GM21526 (cell line): ENCODE measurements at regions not wholly inside any gene's neighbourhood (a gene's known extent, or its start where the extent isn't known, plus 50 kb on each side); places are given as distances from the start of the nearest gene placed in this dataset.
A peak's percentile ranks its signal among the peaks of the same experiment; 100 is the strongest.
"Not testable (repeated sequence)": the region's sequence is repeated elsewhere in the genome, so short reads cannot be mapped to it uniquely, and the experiment has no call there.

Experiments used
- ATAC-seq: cut with Tn5 transposase; IDR thresholded peaks from one replicate; pipeline ENCODE4 v1.9.1; 2021; ENCODE audit warnings: moderate library complexity; ENCODE audit not compliant: unreplicated experiment, low FRiP score

DNA sequence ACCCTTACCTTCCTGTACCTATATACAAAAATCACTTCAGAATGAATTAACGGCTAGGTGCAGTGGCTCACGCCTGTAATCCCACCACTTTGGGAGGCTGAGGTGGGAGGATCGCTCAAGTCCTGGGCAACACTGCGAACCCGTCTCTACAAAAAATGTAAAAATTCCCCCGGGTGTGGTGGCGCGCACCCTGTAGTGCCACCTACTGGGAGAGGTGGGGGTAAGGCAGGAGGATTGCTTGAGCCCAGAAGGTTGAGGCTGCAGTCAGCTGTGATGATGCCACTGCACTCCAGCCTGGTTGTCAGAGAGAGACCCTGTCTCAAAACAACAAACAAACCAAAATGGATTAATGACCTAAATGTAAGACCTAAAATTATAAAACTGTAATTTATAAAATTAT lies 307.6 kb downstream of the SPATA31A1 start:
- ATAC-seq = peak; percentile 47

DNA sequence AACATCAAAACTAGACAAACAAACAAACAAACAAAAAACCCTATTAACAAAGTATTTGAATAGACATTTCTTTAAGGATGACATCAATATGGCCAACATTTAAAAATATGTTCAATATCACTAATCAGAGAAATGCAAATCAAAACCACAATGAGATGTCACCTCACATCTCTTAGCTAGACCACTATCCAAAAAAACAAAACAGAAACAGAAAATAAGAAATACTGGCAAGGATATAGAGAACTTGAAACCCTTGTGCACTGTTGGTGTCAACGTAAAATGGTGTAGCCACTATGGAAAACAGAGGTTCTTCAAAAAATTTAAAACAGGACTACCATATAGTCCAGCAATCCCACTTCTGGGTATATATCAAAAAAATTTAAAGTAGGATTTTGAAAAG lies 308.2 kb downstream of the SPATA31A1 start:
- ATAC-seq = peak; percentile 70

DNA sequence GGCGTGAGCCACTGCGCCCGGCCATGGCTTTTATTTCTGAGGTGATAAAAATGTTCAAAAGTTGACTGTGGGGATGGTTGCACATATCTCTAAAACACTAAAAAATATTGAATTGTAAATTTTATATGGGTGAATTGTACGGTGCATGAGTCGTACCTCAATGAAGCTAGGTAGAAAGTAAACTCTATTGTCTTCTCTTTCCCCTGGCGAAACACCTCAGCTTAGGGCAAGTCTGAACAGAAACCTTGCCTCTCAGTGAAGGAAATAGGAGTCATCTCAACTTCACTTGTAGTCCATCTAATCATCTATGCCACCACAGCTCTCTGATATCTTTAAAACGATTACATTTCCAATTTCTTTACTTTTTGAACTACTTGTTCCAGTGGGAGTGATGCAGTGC lies 309.6 kb downstream of the SPATA31A1 start:
- not testable (repeated sequence) for ATAC-seq

DNA sequence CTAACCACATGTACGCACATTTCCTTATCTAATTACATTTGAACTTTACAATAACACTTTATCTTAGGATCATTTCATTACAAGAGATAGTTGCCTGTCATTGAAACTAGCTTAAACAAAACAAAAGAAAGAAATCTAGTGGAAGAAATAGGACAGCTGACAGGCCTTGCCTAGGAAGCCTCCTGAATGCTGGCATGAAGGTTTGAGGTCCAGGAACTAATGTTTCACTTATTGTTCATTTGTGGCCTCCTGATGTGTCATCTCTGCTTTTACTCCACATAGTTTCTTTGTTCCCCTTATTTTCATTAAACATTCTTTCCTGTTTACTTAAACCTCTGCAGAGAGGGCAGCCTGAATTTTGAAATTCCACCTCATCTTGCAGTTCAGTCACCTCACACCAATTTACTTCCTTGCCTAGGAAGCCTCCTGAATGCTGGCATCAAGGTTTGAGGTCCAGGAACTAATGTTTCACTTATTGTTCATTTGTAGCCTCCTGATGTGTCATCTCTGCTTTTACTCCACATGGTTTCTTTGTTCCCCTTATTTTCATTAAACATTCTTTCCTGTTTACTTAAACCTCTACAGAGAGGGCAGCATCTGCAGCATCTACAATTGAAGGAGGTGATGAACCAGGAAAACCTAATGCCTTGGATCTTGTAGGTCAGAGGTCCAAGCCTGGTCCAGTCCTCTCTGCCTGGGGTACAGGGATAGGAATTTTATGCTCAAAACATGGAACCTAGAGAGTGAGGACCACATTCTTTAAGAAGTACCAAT lies 319.2 kb downstream of the SPATA31A1 start:
- ATAC-seq = not testable (repeated sequence)

DNA sequence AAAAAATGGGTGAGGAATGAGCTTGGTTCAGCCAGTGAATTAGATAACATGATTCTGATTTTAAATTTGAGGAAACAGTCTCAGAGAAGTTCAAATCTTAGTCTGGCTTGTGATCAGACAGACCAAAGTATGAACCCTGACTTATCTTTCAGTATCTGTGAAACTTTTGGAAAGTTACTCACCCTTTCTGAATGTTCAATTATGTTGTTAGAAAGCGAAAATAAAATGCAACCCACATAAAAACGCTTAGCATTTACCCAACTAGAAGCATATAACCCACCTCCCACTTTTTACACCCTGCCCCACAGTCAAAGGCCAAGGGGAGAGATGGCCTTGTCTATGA lies 319.7 kb downstream of the SPATA31A1 start:
- not testable (repeated sequence) for ATAC-seq

DNA sequence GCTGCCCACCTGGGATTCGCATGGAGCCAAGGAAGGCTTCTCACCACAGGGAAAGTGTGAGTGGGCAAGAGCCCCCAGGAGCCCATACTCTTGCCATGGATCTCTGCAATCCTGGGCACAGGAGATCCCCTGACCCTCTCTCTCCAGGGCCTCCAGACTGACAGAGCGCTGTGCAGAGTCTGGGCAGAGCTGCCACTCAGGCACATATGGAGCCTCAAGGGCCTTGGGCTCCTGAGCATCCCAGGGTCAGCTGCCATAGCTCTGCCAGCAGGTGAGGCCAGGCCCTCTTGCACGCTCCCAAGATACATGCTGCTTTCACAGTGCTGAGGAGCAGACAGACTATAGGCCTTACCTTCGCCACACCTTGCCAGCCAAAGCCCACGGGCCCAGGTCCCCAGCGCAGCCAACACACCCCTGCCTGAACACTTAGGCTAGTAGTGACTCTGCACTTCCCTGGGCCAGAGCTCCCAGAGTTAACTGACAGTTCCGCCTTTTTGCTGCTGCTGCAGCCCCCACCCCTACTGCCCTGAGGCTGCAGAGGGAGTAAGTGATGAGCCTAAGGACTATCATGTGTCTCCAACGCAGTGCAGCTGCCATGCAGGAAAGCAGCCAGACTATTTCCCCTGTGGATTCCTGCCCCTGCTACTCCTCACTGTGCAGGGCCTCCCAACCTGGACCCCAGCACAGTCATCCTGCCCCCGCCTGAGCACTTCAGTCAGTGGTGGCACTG lies 323.2 kb downstream of the SPATA31A1 start:
- not testable (repeated sequence) for ATAC-seq

DNA sequence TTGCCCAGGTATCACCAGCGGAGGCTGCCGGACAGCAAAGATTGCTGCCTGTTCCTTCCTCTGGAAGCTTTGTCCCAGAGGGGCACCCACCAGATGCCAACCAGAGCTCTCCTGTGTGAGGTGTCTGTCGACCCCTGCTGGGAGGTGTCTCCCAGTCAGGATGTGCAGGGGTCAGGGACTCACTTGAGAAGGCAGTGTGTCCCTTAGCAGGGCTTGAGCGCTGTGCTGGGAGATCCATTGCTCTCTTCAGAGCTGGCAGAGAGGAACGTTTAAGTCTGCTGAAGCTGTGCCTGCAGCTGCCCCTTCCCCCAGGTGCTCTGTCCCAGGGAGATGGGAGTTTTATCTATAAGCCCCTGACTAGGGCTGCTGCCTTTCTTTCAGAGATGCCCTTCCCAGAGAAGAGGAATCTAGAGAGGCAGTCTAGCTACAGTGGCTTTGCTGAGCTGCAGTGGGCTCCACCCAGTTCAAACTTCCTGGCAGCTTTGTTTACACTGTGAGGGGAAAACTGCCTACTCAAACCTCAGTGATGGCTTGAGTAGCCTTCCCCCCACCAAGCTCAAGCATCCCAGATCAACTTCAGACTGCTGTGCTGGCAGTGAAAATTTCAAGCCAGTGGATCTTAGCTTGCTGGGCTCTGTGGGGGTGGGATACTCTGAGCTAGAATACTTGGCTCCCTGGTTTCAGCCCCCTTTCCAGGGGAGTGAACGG lies 325.4 kb downstream of the SPATA31A1 start:
- ATAC-seq = not testable (repeated sequence)

DNA sequence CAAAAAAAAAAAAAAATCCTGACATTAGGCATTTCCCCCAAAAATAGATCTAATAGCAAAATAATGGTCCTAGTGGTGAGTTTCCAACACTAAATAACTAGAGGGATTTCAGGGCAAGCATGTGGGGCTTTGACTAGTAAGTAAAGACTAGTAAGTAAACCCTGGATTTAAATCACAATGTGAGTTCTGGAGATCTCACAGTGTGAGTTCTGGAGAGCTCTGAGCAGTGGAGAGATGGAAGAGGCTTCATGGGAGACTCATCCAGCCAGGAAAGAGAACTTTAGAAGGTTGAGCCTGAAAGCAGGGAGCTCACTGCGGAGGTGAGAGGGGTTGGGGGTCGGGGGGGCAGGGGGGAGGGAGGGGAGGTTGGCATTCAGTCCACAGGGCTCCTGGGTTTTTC lies 373.4 kb downstream of the SPATA31A1 start:
- ATAC-seq = not testable (repeated sequence)

DNA sequence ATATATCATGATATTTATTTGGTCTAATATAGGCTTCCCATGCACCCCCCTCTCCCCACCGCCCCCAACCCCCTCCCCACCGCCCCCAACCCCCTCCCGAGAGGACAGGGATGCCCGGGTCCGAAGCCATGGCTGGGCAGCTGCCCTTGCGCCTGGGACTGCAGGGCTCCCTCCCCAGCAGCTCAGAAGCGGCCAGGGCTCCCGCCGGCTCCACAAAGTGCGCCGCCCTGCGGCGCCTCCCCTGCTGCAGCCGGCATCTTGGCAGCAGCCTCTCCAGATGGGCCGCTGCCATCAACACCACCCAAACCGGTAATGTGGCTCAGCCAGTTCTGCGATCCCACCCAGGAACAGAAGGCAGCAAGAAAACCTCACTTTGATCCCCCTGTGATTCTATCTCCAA lies 389.4 kb downstream of the SPATA31A1 start:
- ATAC-seq = not testable (repeated sequence)

DNA sequence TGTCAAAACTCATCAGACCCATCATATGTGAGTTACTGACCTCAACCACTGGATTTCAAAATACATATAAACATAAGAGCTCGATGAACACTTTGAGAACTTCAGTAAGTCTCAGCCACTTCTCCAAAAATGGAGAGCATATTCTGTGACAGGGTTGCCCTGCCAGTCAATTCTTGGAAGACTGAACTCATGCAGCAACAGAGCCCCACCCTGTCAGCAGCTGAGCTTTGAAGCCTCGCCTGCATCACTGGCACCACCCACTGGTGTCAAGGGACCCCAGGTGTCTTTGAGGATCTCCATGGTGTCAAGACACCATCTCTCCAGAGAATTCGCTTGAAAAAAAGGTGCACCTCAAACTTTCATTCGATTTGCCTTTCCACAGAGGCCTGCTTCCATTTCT lies 420.1 kb downstream of the SPATA31A1 start:
- ATAC-seq = not testable (repeated sequence)

DNA sequence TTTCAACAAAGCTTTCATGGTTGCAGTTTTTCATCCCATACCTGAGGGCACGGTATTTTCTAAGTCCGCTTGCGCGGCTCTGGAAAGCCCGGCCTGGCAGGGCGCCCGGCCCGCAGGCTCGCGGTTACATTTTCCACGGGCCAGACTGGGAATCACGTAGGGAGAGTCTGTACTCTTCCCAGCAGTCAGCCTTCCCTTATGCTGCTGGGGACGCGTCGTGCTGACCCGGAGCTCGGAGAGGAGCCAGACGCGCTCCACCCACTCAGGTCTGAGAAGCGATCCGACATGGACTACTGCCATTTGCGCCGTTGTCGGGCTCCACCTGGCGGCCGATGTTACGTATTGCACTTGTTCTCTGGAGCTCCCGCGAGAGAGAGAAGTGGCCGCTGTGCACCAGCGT lies 435.9 kb downstream of the SPATA31A1 start:
- peak; percentile 100 for ATAC-seq

DNA sequence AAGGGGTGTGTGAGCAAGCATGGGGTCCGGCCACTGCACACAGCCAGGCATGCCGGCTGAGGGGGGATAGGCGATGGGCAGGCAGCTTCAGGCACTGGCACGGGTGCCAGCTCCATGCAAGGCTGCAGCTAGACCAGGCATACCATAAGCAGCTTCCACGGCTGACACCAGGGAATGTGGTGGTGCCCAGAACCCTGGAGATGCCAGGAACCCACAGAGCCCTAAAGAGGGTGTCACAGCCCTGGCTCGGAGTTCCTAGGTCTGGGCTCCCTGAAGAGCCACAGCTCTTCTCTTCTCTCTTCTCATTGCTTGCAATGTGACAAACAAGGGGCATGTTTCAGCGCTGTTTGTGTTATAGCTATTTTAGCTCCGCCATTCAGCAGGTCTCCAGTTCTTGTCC lies 442.5 kb downstream of the SPATA31A1 start:
- not testable (repeated sequence) for ATAC-seq

DNA sequence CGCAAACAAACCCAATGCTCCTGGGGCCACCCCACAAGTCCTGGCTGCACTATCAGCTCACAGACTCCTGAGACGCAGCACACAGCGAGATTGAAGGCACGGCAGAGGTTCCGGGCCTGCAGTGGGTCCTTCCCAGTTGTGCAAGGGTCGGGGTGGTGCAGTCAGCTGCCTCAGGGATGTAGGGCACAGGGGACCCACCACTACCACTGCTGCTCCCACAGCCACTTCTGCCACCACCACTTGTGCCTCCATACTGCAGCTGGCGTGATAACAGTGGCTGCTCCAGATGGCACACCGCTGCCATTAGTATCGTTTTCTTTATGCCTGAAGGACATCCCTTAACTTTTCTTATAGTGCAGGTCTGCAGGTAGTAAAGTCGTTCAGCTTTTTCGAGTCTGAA lies 443.8 kb downstream of the SPATA31A1 start:
- not testable (repeated sequence) for ATAC-seq

DNA sequence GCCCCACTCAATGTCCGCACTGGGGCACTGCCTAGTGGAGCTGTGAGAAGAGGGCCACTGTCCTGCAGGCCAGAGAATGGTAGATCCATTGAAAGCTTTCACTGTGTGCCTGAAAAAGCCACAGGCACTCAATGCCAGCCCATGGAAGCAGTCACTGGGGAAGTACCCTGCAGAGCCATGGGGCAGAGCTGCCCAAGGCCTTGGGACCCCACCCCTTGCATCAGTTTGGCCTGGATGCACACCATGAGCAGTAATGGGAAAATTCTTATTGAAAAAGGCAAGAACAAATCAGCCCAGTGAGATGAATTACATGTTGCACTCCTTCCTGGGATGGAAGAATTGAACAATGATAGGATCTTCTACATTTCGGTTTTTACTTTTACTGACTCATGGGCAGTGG lies 447.1 kb downstream of the SPATA31A1 start:
- not testable (repeated sequence) for ATAC-seq

DNA sequence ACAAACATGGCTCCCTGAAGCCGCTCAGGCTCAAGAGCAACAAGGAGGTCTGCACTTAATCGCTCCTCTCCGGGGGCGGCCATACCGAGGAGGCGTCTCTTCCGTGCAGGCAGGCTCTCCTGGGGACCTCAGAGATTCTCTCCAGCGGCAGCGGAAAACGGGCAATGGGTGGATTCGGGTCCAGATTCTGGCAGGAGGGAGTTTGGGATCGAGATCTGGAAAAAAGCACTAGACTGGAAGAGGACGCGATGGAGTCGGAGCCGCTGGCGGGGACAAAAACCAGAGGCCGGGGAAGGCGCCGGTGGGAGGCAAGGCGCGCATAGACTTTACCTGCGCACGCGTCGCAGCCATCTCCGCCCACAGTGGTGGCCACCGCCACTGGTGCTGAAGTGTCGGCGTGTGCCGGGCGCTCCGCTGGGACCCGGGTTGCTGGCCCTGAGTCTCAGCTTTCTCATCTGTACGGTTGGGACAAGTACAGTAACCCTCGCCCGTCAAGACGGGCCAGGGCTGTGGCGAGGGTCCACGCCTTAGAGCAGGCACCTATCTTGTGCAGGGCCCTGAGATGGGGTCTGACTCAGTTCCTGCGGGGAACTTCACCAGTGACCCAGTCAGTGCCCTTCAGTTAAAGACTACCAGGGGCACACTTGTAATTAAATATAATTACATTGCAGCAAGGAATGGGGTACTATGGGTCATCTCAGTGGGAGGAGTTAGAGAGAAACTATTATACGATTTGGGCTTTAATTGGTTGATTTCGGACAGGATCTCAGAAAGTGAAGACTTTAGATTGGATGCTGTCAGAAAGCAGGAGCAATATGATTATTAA lies 454.1 kb downstream of the SPATA31A1 start:
- peak; percentile 98 for ATAC-seq

DNA sequence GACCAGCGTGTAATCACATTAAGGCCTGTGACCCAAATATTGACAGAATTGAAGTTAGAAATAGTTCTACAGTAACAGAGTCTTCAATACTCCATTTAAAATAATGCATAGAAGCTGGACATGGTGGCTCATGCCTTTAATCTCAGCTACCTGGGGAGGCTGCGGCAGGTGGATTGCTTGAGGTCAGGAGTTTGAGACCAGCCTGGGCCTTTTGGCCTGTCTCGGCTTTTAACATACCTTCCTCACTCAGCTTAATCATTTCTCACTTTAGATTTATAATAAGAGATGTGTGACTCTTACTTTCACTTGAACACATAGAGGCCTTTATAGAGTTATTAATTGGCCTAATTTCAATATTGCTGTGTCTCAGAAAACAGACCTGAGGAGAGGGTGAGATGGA lies 454.9 kb downstream of the SPATA31A1 start:
- ATAC-seq = not testable (repeated sequence)

DNA sequence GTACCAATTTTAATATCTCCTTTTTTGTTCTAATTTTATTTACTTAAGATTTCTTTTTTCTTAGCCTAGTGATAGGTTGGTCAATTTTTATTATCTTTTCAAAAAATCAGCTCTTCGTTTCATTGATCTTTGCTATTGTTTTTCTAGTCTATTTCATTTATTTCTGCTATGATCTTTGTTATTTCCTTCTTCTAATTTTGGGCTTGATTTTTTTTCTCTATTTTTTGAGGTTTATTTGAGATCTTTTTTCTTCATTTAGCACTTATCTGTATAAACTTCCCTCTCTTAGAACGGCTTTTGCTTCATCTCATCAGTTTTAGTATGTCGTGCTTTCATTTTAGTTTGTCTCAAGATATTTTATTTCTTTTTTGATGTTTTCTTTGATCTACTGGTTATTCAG lies 456.1 kb downstream of the SPATA31A1 start:
- ATAC-seq = not testable (repeated sequence)

DNA sequence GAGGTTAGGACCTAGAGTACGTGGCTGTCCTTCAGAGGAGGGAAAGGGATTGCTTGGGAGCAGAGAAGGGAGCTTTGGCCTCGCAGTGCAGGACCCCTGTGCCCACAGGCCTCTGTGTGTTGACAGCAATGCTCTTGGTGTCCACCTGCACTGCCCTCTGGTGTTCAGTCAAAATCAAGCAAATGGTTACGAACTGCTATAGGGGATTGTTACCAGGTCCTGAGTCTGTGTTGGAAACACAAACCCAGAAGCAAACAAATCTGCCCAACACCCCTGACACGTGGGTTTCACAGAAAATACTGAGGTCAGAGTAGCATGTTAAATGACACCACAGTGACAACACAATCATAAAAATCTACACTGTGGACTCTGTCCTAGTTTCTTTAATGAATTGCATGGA lies 473.0 kb downstream of the SPATA31A1 start:
- ATAC-seq = not testable (repeated sequence)
